Endodermal cell (in vitro differentiated cells): ENCODE measurements at regions not wholly inside any gene's neighbourhood (a gene's known extent, or its start where the extent isn't known, plus 50 kb on each side); places are given as distances from the start of the nearest gene placed in this dataset.
"Not testable (repeated sequence)": the region's sequence is repeated elsewhere in the genome, so short reads cannot be mapped to it uniquely, and the experiment has no call there.

Experiments
- DNase-seq: peaks from one replicate; pipeline ENCODE4 v3.0.0-alpha.2; 2017
- H3K27ac ChIP-seq: 2 replicates; pipeline ENCODE4 v1.5.1; 2013; ENCODE audit warnings: mild to moderate bottlenecking, low read depth, low read length, moderate library complexity
- H3K27me3 ChIP-seq: 2 replicates; pipeline ENCODE4 v1.6.1; 2013; ENCODE audit warnings: mild to moderate bottlenecking, low read length, moderate library complexity; ENCODE audit not compliant: insufficient read depth, control insufficient read depth, poor library complexity, severe bottlenecking
- H3K36me3 ChIP-seq: 2 replicates; pipeline ENCODE4 v1.7.0; 2013; ENCODE audit warnings: mild to moderate bottlenecking, low read length, moderate library complexity; ENCODE audit not compliant: control insufficient read depth, insufficient read depth
- H3K4me1 ChIP-seq: one replicate; pipeline ENCODE4 v1.7.0; 2013; ENCODE audit warnings: low read length; ENCODE audit not compliant: control insufficient read depth, insufficient read depth
- H3K4me3 ChIP-seq: 2 replicates; pipeline ENCODE4 v1.5.1; 2013; ENCODE audit warnings: mild to moderate bottlenecking, low read length, moderate library complexity
- H3K9ac ChIP-seq: 2 replicates; pipeline ENCODE4 v1.6.1; 2013; ENCODE audit warnings: mild to moderate bottlenecking, low read length, moderate library complexity; ENCODE audit not compliant: poor library complexity, severe bottlenecking; ENCODE audit errors: extremely low read depth
- H3K9me3 ChIP-seq: 2 replicates; pipeline ENCODE4 v1.6.1; 2013; ENCODE audit warnings: mild to moderate bottlenecking, low read length, moderate library complexity; ENCODE audit not compliant: control insufficient read depth
- H3K27ac Mint-ChIP-seq: 2 replicates; pipeline ENCODE4 v1.8.0; 2020; ENCODE audit warnings: mixed read lengths
- H3K27me3 Mint-ChIP-seq: 2 replicates; pipeline ENCODE4 v1.8.0; 2021; ENCODE audit warnings: mild to moderate bottlenecking, mixed read lengths; ENCODE audit not compliant: insufficient read depth
- H3K36me3 Mint-ChIP-seq: 2 replicates; pipeline ENCODE4 v1.8.0; 2020; ENCODE audit warnings: low read depth, mixed read lengths
- H3K4me1 Mint-ChIP-seq: 2 replicates; pipeline ENCODE4 v1.8.0; 2020; ENCODE audit warnings: mixed read lengths
- H3K4me3 Mint-ChIP-seq: 2 replicates; pipeline ENCODE4 v1.8.0; 2020; ENCODE audit warnings: mild to moderate bottlenecking, moderate library complexity, mixed read lengths
- H3K9me3 Mint-ChIP-seq: 2 replicates; pipeline ENCODE4 v1.8.0; 2020; ENCODE audit warnings: mild to moderate bottlenecking, mixed read lengths
- CTCF ChIP-seq: fragments of 200-600 bp; sonication (generic); conservative IDR thresholded peaks from 2 replicates; pipeline ENCODE4 v1.5.0; 2021; ENCODE audit warnings: antibody characterized with exemption, mild to moderate bottlenecking
- WGBS, 2 experiments: methylation state at CpG; one replicate each; pipeline versions ENCODE4 v1.1.5 to v1.1.7; 2013; ENCODE audit warnings: missing lambda C conversion rate in 2 of 2, mixed read lengths in 1 of 2; ENCODE audit not compliant: insufficient coverage in 1 of 2, insufficient read length in 1 of 2; 5-methylcytosine and 5-hydroxymethylcytosine counted together

- no peak for DNase-seq
- Histone ChIP-seq H3K9me3 (no peaks in the 10 kb centered on the region), H3K4me1 (no peaks in the 10 kb centered on the region), H3K27me3 (no peaks in the 10 kb centered on the region), H3K9ac (no peak overlapping the region), H3K27ac (no peak overlapping the region), H3K4me3 (no peak overlapping the region), H3K36me3 (no peaks in the 10 kb centered on the region)
- H3K4me3 Mint-ChIP-seq = no peak overlapping the region
- H3K9me3 Mint-ChIP-seq = peaks cover 50% of the 10 kb centered on the region
- H3K27me3 Mint-ChIP-seq = no peaks in the 10 kb centered on the region
- no peaks in the 10 kb centered on the region for H3K36me3 Mint-ChIP-seq
- TF ChIP-seq CTCF = no peak
- no peaks in the 10 kb centered on the region for H3K4me1 Mint-ChIP-seq
- no peak overlapping the region for H3K27ac Mint-ChIP-seq
- WGBS, 2 experiments = 100% methylated on average over 1 of the region's 4 CpGs; no CpG with 5 or more reads in 1 of the 2 experiments
These were observed 278.6 kb upstream of the DIPK2B start for GRCh38 chrX:45479196-45479834.

- H3K27ac Mint-ChIP-seq = no peak overlapping the region
- peaks cover 6% of the 10 kb centered on the region for H3K36me3 Mint-ChIP-seq
These were observed 272.3 kb upstream of the DIPK2B start for GRCh38 chrX:45472968-45473367.

GRCh38 chrX:45467537-45467936 lies 266.9 kb upstream of the DIPK2B start:
- not testable (repeated sequence) for H3K27ac ChIP-seq, H3K27me3 Mint-ChIP-seq, DNase-seq, H3K4me3 ChIP-seq, H3K4me3 Mint-ChIP-seq, H3K36me3 ChIP-seq, H3K4me1 ChIP-seq, H3K27ac Mint-ChIP-seq, H3K4me1 Mint-ChIP-seq, H3K9ac ChIP-seq, H3K27me3 ChIP-seq
- H3K9me3 ChIP-seq = peaks cover 25% of the 10 kb centered on the region
- Mint-ChIP-seq H3K9me3 (peaks cover 89% of the 10 kb centered on the region), H3K36me3 (peaks cover 11% of the 10 kb centered on the region)
- WGBS, 2 experiments = 100% methylated on average over 3 of the region's 6 CpGs; no CpG with 5 or more reads in 1 of the 2 experiments

More at GRCh38 chrX:45472968-45473367, 272.3 kb upstream of the DIPK2B start:
- H3K4me3 ChIP-seq = no peak overlapping the region
- H3K9ac ChIP-seq = no peak overlapping the region
- H3K27ac ChIP-seq = no peak overlapping the region
- Mint-ChIP-seq H3K4me3 (no peak overlapping the region), H3K4me1 (no peaks in the 10 kb centered on the region), H3K9me3 (peaks cover 69% of the 10 kb centered on the region), H3K27me3 (no peaks in the 10 kb centered on the region)
- TF ChIP-seq CTCF = no peak
- WGBS, 2 experiments = no CpG with 5 or more reads among the region's 1 CpG
- H3K27me3 ChIP-seq = no peaks in the 10 kb centered on the region
- no peak for DNase-seq
- no peaks in the 10 kb centered on the region for H3K4me1 ChIP-seq
- no peaks in the 10 kb centered on the region for H3K36me3 ChIP-seq
- peaks cover 25% of the 10 kb centered on the region for H3K9me3 ChIP-seq

- 71% methylated on average over 5 of the region's 5 CpGs; no CpG with 5 or more reads in 1 of the 2 experiments for WGBS, 2 experiments
- not testable (repeated sequence) for H3K27me3 ChIP-seq, H3K27me3 Mint-ChIP-seq, H3K27ac ChIP-seq, H3K9me3 ChIP-seq, H3K36me3 ChIP-seq, H3K27ac Mint-ChIP-seq, H3K36me3 Mint-ChIP-seq, H3K4me3 ChIP-seq, H3K9ac ChIP-seq, H3K4me3 Mint-ChIP-seq, H3K4me1 ChIP-seq
- H3K9me3 Mint-ChIP-seq = peaks cover 68% of the 10 kb centered on the region
- H3K4me1 Mint-ChIP-seq = peaks cover 20% of the 10 kb centered on the region
- DNase-seq = peak; percentile 65
These were observed 255.1 kb upstream of the DIPK2B start for GRCh38 chrX:45455732-45456131.
